H1 (cell line): ENCODE measurements at regions not wholly inside any gene's neighbourhood (a gene's known extent, or its start where the extent isn't known, plus 50 kb on each side); places are given as distances from the start of the nearest gene placed in this dataset.

Experiments
- ATF2 ChIP-seq: IDR thresholded peaks from 2 replicates; pipeline ENCODE4 v1.6.1; 2012; ENCODE audit warnings: low read length, inconsistent platforms
- CHD7 ChIP-seq: fragments of 300-600 bp; sonication (generic); IDR thresholded peaks from 2 replicates; pipeline ENCODE4 v1.7.1; 2012; ENCODE audit warnings: low read length, moderate library complexity, mild to moderate bottlenecking, inconsistent platforms; ENCODE audit not compliant: insufficient replicate concordance
- CREB1 ChIP-seq: IDR thresholded peaks from 2 replicates; pipeline ENCODE4 v1.6.1; 2012; ENCODE audit warnings: inconsistent platforms
- EZH2 ChIP-seq: fragments of 200-600 bp; sonication (generic); IDR thresholded peaks from 2 replicates; pipeline ENCODE4 v1.7.1; 2012; ENCODE audit warnings: low read depth, mild to moderate bottlenecking, moderate library complexity, low read length, inconsistent platforms; ENCODE audit not compliant: severe bottlenecking
- HDAC6 ChIP-seq: IDR thresholded peaks from one replicate; pipeline ENCODE4 v1.7.1; 2012; ENCODE audit warnings: low read depth, mild to moderate bottlenecking, inconsistent platforms, low read length, moderate library complexity
- RXRA ChIP-seq: IDR thresholded peaks from 2 replicates; pipeline ENCODE4 v1.6.1; 2011; ENCODE audit warnings: low read depth, mild to moderate bottlenecking, low read length, moderate library complexity; ENCODE audit not compliant: insufficient read depth
- SAP30 ChIP-seq: fragments of 300-600 bp; sonication (generic); IDR thresholded peaks from 2 replicates; pipeline ENCODE4 v1.7.1; 2012; ENCODE audit warnings: low read length, moderate library complexity, mild to moderate bottlenecking, inconsistent platforms; ENCODE audit not compliant: insufficient read depth, insufficient replicate concordance
- SP4 ChIP-seq: IDR thresholded peaks from 2 replicates; pipeline ENCODE4 v1.6.1; 2012; ENCODE audit warnings: low read length, inconsistent platforms
- TBP ChIP-seq: IDR thresholded peaks from 2 replicates; pipeline ENCODE4 v1.6.1; 2011; ENCODE audit warnings: low read depth, low read length, improper control_type of control experiment
- TF ChIP-seq, protein P1 (sequence below): IDR thresholded peaks from 2 replicates; pipeline ENCODE4 v1.6.1; 2012; ENCODE audit warnings: inconsistent platforms

DNA sequence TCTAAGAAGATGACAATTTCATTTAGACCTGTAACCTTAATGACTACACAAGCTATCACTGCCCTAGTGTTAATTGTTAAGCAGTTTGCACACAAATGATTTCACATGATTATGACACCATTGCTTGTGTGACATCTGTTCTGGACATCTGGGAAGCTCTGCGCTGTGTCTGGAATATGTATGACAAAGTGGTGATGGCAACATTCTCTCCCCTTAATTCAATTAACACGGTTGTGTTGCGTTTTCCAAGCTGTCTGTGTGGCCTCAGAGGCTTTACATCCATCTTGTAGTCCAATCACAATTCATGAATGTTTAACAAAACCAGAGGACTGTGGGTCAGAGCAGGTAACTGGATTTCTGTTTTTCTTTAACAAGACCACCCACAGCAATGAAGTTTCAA lies 204.4 kb downstream of the COG6 start (continued):
- no peak for TF ChIP-seq CHD7
- no peak for TF ChIP-seq ATF2
- no peak for TF ChIP-seq TBP
- TF ChIP-seq CREB1, result no peak
- TF ChIP-seq RXRA, result no peak
- no peak for TF ChIP-seq HDAC6
- no peak for TF ChIP-seq SP4
- TF ChIP-seq EZH2, result no peak
- TF ChIP-seq SAP30, result no peak
- TF ChIP-seq, protein P1, sequence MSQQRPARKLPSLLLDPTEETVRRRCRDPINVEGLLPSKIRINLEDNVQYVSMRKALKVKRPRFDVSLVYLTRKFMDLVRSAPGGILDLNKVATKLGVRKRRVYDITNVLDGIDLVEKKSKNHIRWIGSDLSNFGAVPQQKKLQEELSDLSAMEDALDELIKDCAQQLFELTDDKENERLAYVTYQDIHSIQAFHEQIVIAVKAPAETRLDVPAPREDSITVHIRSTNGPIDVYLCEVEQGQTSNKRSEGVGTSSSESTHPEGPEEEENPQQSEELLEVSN, result no peak
